HG02763 (cell line): ENCODE measurements at regions not wholly inside any gene's neighbourhood (a gene's known extent, or its start where the extent isn't known, plus 50 kb on each side); places are given as distances from the start of the nearest gene placed in this dataset.
"Not testable (repeated sequence)": the region's sequence is repeated elsewhere in the genome, so short reads cannot be mapped to it uniquely, and the experiment has no call there.

Experiments used
- ATAC-seq: cut with Tn5 transposase; IDR thresholded peaks from one replicate; pipeline ENCODE4 v1.9.1; 2021; ENCODE audit warnings: mild to moderate bottlenecking, moderate library complexity; ENCODE audit not compliant: unreplicated experiment

GRCh38 chr6:8361259-8361658 lies 74.1 kb downstream of the SLC35B3 start:
- no peak for ATAC-seq

- ATAC-seq, result no peak
Observed at GRCh38 chr6:8352966-8353340, 82.4 kb downstream of the SLC35B3 start.

DNA sequence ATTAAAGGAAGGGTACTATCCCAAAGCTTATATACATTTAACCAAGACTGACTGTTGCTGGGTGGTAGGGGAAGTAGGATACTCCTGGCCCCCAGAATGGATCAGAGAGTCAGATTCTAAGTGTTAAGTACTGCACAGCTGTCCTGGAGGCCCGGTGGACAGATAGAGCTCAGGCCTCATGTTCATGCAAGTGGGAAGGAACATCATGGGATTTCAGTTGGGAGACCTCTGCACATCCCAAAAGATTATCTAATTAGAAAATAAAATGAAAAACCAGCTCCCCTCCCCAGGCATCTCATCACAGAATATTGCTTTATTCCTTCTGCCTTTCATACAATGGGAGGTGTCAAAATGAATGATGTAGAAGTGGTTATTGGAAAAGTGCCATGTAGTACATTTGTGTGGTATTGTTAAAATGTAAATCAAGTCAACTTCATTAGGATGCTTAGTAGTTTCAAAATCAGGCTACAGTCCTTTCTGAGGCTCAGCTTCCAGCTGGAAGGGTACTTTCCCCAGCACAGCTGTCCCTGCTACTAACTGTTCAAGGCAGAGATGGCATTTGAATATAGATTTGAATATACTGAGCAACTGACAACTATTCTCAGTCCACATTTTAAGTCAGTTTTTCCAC lies 82.9 kb downstream of the SLC35B3 start:
- no peak for ATAC-seq

GRCh38 chr6:8343600-8343999 lies 91.7 kb downstream of the SLC35B3 start:
- no peak for ATAC-seq

DNA sequence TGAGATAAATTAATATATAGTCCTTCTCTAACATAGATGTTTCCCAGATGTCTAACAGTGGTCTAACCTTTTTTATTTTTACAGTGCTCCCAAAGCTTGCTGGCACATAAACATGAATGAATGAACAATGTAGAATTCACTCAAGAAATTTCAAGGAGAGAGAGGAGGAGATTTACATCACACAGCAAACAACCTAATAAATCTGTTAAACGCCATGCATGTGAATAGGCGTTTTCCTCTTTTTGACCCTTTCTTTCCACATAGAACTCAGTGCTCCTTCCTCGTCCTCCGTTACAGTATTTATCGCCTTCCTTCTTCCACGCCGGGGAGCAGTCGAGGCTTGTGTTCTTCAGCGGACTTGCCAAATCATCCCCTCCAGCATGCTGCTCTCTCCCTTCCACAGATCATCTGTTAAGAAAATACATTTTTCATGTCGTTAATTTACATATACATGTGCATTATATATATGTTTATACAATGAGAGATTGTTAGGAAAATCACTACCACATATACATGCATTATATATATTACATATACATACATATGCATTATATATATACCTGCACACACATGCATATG lies 93.0 kb downstream of the SLC35B3 start:
- no peak for ATAC-seq

- ATAC-seq, result no peak
Observed at GRCh38 chr6:8337147-8337546, 98.2 kb downstream of the SLC35B3 start.

- ATAC-seq, result no peak
Observed at GRCh38 chr6:8336406-8337057, 98.8 kb downstream of the SLC35B3 start.

GRCh38 chr6:8335896-8336295 lies 99.4 kb downstream of the SLC35B3 start:
- ATAC-seq, result no peak

GRCh38 chr6:8335381-8335780 lies 100.0 kb downstream of the SLC35B3 start:
- no peak for ATAC-seq

- ATAC-seq, result no peak
Observed at GRCh38 chr6:8334113-8334512, 101.2 kb downstream of the SLC35B3 start.

DNA sequence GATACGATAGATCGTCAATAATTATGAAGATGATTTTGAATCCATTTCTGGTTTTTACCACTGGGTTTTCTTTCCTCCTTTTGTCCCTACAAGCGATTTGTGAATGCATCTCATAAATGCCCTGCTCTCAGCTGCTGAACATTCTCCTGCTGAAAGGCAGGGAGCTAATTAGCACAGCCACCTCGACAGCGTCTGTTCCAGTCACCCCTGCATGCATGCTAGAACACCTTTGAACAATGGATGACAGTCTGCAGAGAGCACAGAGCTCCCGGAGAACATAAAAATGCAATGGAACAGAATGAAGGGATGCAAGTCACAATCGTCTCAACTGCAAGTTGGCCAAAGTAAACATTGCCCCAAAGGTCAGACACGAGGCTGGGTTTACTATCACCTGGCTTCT lies 105.8 kb downstream of the SLC35B3 start:
- ATAC-seq, result no peak

DNA sequence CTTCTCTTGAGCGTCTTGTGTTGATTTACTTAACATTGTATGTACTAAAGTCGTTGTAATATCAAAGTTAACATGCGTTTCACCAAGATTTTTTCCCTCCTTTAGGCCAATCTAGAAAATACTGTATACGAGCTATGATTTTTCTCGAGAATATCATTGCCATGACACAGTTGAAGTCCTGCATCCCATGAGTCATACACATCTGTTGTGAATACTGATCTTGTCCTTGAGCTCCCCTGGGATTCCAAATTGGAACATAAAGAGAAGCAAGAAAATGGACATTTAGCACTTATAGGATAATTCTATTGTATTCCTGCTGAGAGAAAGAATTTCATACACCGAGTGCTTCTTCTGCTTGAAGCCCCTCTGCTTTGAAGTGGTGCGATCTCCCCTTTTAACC lies 109.6 kb downstream of the SLC35B3 start:
- ATAC-seq, result no peak

GRCh38 chr6:8322659-8323058 lies 112.7 kb downstream of the SLC35B3 start:
- ATAC-seq, result no peak

DNA sequence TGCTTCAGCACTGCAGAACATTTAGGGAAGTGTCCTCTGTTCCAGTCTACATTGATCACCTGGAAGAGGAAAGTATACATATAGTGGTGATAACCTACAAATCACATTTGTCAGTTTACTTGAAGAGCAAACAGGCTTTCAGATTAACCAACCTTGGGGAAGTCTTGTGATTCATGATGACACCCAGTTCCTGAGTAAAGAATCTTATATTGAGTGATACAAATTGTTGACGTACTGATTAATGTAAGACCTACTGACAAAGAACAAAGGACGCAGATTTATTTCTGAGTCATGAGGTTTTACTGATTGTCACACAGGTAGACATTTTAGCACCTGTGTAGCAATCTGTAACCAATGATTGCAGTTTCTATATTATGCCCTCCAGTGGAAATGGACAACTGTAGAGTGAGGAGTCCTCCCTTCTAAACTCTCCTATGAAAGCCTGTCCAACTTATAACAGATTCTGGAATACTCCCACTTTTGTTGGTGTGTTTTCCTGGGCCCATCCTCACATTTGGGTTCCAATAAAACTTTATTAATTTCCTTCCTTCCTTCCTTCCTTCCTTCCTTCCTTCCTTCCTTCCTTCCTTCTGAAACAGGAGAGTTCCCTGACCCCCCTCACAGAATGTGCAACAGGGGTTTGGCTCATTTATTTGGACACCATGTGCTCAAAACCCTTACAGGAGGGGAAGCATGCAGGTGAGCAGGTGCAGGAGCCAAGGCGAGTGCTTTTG lies 113.5 kb downstream of the SLC35B3 start:
- ATAC-seq, result no peak

- no peak for ATAC-seq
Observed at GRCh38 chr6:8315154-8315553, 120.2 kb downstream of the SLC35B3 start.

- ATAC-seq, result no peak
Observed at GRCh38 chr6:8301502-8301901, 133.8 kb downstream of the SLC35B3 start.

- no peak for ATAC-seq
Observed at GRCh38 chr6:8299034-8299433, 136.3 kb downstream of the SLC35B3 start.

DNA sequence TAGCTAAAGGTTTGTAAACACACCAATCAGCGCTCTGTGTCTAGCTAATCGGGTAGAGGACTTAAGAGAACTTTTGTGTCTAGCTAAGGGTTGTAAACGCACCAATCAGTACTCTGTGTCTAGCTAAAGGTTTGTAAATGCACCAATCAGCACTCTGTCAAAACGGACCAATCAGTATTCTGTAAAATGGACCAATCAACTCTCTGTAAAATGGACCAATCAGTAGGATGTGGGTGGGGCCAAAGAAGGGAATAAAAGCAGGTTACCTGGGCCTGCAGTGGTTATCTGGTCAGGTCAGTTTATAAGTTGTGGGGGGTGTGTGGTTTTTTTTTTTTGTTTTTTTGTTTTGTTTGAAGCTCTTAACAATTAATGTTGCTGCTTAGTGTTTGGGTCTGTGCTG lies 152.4 kb downstream of the SLC35B3 start:
- not testable (repeated sequence) for ATAC-seq

GRCh38 chr6:8282380-8282779 lies 153.0 kb downstream of the SLC35B3 start:
- ATAC-seq, result no peak

GRCh38 chr6:8279041-8279805 lies 156.1 kb downstream of the SLC35B3 start:
- ATAC-seq, result no peak

- ATAC-seq, result no peak
Observed at GRCh38 chr6:8278562-8278961, 156.8 kb downstream of the SLC35B3 start.
